ENCODE measurements at regions not wholly inside any gene's neighbourhood (a gene's known extent, or its start where the extent isn't known, plus 50 kb on each side); places are given as distances from the start of the nearest gene placed in this dataset.
"Not testable (repeated sequence)": the region's sequence is repeated elsewhere in the genome, so short reads cannot be mapped to it uniquely, and the experiment has no call there.

GRCh38 chr16:87123356-87124001, 193.7 kb downstream of the C16orf95 start:
- DNase-seq, result no peak

- not testable (repeated sequence) for DNase-seq
These were observed 192.8 kb downstream of the C16orf95 start for GRCh38 chr16:87124405-87124804.

GRCh38 chr16:87125206-87126155, 191.7 kb downstream of the C16orf95 start:
- no peak for DNase-seq

- DNase-seq, result no peak
These were observed 190.7 kb downstream of the C16orf95 start for GRCh38 chr16:87126403-87127025.

- DNase-seq, result no peak
These were observed 190.0 kb downstream of the C16orf95 start for GRCh38 chr16:87127061-87127765.

- DNase-seq, result no peak
These were observed 189.4 kb downstream of the C16orf95 start for GRCh38 chr16:87127766-87128147.

GRCh38 chr16:87129771-87130170, 187.4 kb downstream of the C16orf95 start:
- no peak for DNase-seq

- DNase-seq, result no peak
These were observed 185.9 kb downstream of the C16orf95 start for GRCh38 chr16:87131061-87131995.

GRCh38 chr16:87131996-87132345, 185.2 kb downstream of the C16orf95 start:
- DNase-seq, result no peak

- no peak for DNase-seq
These were observed 184.7 kb downstream of the C16orf95 start for GRCh38 chr16:87132361-87133014.

- DNase-seq, result no peak
These were observed 183.9 kb downstream of the C16orf95 start for GRCh38 chr16:87133112-87133850.

GRCh38 chr16:87133966-87134627, 183.1 kb downstream of the C16orf95 start:
- no peak for DNase-seq

GRCh38 chr16:87134628-87134995, 182.6 kb downstream of the C16orf95 start:
- no peak for DNase-seq

GRCh38 chr16:87135246-87136030, 181.8 kb downstream of the C16orf95 start:
- no peak for DNase-seq

GRCh38 chr16:87138316-87138715, 178.9 kb downstream of the C16orf95 start:
- no peak for DNase-seq

- no peak for DNase-seq
These were observed 178.4 kb downstream of the C16orf95 start for GRCh38 chr16:87138738-87139267.

GRCh38 chr16:87140211-87141200, 176.7 kb downstream of the C16orf95 start:
- DNase-seq, result no peak

GRCh38 chr16:87141402-87141801, 175.8 kb downstream of the C16orf95 start:
- no peak for DNase-seq

Data from hematopoietic multipotent progenitor cell treated with erythropoietin and hydrocortisone succinate and interleukin-3 and kit ligand, for 8 days (in vitro differentiated cells).